Pons (tissue), 1 donor: ENCODE measurements at regions not wholly inside any gene's neighbourhood (a gene's known extent, or its start where the extent isn't known, plus 50 kb on each side); places are given as distances from the start of the nearest gene placed in this dataset.

Source experiments
- DNase-seq: peaks from one replicate; pipeline ENCODE4 v3.0.0-alpha.2; 2016; ENCODE audit warnings: low spot score

DNA sequence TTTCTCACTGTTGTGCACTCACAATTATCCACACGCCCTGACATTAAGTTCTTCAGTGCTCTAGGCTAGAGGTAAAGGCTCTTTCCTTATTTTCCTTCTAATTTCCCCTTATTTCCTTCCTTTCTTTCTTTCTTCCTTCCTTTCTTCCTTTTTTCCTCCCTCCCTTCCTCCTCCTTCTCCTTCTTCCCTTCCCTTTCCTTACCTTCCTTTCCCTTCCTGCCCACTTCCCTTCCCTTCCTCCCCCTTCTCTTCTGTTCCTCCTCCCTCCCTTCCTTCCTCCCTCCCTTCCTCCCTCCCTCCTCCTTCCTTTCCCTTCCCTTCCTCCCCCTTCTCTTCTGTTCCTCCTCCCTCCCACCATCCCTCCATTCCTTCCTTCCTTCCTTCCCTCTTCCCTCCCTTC lies 317.0 kb upstream of the IRX1 start:
- no peak for DNase-seq

DNA sequence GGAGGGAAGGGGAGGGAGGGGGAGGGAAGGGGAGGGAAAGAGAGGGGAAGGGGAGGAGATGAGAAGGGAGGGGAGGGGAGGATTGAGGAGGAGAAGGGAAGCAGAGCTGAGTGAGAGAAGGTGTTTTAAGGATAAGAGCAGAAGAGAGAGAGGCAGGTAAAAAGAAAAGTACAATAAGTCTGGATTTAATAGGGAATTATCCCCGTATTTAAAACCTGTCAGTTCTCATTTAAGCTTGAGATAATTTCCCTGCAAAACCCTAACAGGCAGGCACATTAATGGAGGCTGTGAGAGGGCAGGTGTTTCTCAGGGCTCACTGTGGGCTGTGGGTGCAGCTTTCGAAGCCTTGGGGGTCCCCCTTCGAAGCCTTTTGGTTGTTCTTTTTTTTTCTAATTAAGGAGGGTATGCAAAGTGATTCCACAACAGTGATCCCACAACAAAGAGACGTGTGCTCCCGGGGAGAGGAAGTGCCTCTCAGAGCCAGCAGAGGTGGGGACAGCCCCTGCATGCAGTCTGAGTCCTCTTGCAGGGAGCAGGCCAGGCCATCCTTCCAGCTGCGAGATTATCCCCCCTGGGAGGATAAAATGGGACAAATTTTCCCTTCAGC lies 317.9 kb upstream of the IRX1 start:
- no peak for DNase-seq

DNA sequence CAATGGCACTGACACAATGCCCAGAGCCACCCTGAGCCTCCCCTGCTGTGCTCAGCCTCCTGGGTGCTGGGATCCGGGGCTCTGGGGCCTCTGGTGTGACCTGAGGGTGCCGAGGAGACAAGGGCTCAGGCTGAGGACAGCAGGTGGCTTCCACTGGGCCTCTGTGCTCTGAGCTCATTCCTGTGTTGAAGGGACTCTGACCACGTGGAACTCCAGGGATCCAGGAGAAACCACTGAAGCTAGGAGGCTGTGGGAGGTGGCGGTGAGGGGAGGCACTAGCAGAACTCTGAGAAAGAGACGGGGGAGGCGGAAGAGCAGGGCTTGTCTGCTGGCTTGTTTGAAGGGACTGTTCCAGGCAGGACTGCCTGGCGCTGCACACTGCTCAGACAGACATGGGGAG lies 318.7 kb upstream of the IRX1 start:
- DNase-seq = no peak

DNA sequence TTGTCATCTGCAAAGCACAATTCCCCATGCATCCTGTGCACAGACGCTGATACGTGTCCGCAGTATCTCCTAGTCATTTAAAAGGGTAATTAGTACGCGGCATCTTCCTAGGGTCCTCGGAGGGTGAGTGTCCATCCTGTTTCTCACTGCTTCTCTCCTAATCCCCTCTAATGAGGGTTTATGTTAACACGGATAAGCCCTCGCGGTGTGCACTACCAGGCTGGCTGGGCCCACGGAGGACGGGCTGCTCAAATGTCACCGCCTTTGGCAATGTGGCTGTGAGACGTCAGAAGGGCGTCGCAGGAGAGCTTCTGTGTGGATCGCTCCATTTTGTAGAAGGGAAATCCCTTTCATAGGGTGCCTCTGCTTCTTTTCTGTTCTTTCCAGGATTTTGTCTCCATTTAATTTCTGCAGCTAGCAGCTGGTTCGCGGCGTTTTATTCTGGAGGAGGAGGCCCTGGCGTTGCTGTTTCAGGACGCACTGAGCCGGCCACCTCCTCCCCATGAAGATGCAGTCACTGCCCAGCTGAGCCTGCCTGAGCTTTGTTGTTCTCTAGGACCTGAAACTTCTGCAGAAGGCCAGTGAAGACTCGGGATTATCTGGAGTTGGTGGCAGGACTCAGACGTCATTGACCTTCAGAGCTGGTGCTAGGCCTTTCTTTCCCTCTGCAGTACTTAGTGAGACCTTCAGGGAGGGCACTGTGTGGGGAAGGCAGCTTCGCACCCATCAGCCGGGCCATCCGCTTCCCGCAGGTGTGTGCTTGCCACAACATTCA lies 326.1 kb upstream of the IRX1 start:
- no peak for DNase-seq

- no peak for DNase-seq
Observed at GRCh38 chr5:3268760-3269330, 326.8 kb upstream of the IRX1 start.

- no peak for DNase-seq
Observed at GRCh38 chr5:3266861-3267260, 328.8 kb upstream of the IRX1 start.

DNA sequence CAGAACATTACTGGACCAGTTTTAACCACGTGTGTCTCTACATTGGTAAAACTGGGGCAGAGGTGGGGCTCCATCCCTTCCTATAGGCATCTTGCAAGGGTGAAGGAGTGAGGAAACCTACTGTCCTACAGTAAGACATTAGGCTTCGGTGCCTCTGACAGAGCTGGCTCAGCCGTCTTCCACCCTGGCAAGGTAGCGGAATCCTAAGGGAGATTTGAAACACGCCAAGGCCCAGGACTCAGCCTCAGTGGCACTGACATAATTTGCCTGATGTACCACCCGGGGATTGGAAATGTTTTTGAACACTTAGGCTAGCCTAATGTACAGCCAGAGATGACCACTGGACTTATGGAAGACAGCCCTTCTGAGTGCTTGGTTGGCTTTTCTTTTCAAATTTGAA lies 329.7 kb upstream of the IRX1 start:
- DNase-seq = no peak

GRCh38 chr5:3265131-3265885 lies 330.3 kb upstream of the IRX1 start:
- peak; percentile 96 for DNase-seq

GRCh38 chr5:3262451-3262850 lies 333.2 kb upstream of the IRX1 start:
- DNase-seq = no peak

- DNase-seq = no peak
Observed at GRCh38 chr5:3261081-3261480, 334.6 kb upstream of the IRX1 start.

DNA sequence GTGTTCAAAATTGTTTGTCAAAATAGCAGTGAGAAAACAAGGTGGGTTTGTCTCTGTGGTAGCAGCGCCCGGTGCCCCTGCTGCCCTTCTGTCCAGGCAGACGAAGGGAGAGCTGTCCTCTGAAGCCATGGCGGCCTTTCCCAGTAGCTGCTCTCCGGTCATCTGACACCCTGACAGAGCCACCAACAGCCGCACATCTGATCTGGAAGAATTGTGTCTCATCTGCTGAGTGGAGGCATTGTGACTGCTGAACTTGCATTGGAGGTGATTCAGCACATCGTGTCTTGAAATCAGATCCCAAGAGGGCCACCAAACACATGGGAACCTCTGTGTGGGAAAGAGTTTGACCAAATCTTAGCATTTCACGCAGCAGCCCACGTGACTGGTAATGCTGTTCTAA lies 337.6 kb upstream of the IRX1 start:
- peak; percentile 32 for DNase-seq

- no peak for DNase-seq
Observed at GRCh38 chr5:3252235-3252634, 343.4 kb upstream of the IRX1 start.

DNA sequence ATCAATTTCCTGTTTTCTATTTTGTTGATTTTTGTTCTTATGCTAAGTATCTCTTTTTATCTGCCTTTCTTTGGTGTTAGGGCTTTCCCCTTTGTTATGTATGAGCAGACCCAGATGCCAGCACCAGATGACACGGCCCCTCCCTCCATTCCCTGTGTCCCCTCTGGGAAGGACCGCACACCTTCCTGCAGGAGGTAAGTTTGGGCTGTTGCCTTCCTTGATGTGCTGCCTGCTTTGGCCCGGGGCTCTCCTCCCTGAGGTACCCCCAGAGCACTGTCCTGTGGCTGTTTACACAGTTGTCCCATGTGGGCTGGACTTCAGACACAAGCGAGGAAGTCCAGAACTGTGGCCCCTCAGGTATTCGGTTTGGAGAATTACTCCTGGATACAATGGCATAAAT lies 343.8 kb upstream of the IRX1 start:
- DNase-seq = no peak

- no peak for DNase-seq
Observed at GRCh38 chr5:3249401-3249800, 346.2 kb upstream of the IRX1 start.

DNA sequence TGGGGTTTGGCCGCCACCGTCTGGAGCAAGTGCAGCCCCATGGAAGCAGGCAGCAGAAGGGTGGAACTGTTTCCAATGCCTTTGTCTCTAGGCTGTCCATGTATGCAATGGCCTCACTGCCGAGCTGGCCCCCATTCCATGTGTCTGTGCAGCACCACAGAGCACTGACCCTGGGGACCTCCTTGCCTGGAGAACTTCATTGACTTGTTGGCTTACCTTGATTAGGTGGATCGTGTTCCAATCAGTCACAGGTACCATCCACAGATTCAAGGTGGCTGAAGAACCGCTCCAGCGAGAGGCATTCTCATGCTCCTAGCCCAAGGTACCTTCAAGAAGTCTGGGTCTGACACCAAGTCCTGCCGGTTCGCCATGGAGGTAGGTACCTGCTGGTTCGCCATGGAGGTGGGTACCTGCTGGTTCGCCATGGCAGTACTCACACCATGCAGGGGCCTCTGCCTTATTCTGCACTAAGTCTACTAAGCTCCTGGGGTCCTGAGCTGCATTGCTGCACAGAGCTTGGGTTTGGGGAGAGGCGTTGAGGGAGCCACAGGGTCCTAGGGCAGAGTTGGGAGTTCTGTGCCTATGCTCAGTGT lies 358.3 kb upstream of the IRX1 start:
- no peak for DNase-seq

- no peak for DNase-seq
Observed at GRCh38 chr5:3234566-3234965, 361.1 kb upstream of the IRX1 start.

- no peak for DNase-seq
Observed at GRCh38 chr5:3230941-3231340, 364.7 kb upstream of the IRX1 start.

DNA sequence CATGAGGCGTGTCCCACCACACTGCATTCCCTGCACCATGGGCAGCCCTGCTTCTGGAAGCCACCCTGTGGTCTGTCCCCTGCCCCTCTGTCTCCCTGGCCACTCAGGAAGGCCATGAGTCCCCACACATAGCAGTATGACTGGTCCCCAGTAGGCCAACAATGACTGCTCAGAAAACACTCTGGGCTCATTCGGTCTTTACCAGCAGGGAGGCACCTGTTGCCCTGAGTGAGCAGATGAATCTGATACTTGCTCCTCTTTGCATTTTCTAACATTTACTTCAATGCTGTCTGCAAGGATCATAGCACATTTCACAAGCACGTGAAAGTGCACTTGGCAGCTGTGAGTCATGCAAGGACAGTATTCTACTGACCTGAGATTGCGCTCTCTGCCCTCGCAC lies 365.4 kb upstream of the IRX1 start:
- no peak for DNase-seq

- DNase-seq = peak; percentile 76
Observed at GRCh38 chr5:3226196-3226920, 369.3 kb upstream of the IRX1 start.

DNA sequence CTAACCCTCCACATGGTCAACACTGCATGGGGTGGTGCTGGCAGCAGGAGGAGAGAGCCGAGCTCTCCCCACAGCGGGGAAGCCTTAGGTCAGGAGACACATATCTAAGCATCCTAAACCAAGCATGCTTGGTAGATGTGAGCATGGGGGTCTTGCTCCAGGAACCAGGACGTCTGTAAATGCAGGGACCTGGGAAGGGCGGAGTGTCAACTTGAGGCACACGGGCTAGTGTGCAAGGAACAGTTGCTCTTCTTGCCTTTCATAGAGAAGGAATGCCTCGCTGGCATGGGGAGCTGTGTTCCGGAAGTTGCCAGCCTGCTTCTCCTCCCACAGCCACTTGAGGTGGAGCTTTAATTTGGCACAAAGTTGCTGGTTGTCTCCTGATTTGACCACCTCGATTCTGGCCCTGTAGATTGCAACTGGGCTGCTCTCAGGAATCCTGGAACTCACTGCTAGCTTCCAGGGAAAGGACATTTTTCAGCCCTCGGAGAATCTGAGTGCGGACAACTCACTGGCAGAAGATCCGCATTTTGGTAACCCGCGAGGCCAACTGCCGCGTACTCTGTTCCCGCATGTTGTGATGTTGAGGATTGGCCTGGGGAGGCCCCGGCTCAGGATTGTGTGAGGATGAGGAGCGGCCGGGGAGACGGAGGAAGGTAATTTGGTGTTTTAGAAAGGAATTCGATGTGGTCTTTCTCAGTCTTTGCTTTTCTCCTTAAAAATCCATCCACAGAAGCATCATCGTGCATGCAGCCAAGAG lies 370.3 kb upstream of the IRX1 start:
- no peak for DNase-seq

DNA sequence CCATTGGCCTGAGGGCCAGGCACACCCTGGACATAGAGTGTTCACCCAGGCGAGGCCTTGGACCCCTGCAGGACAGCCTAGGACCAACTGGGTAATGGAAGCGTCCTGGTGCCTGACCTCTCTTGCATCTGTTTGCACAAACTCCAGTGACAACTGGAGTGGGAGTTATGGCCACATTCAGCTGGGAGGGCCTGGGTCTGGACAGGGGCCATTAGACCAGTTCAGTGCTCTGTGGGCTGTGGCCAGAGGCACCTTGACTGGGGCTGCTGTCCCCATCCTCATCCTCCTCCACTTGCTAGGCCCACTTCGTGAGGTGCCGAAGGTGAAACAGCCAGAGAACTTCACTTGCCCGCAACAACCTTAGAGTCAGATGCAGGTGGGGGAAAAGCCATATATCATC lies 372.7 kb upstream of the IRX1 start:
- no peak for DNase-seq
